Neural cell (in vitro differentiated cells): ENCODE measurements at regions not wholly inside any gene's neighbourhood (a gene's known extent, or its start where the extent isn't known, plus 50 kb on each side); places are given as distances from the start of the nearest gene placed in this dataset.

ENCODE experiments used
- H2AFZ ChIP-seq: fragments of 200-600, 300-800 bp; sonication (generic), shearing (Covaris generic); 2 replicates; pipeline ENCODE4 v1.6.0; 2014; ENCODE audit warnings: low read depth, mild to moderate bottlenecking, antibody characterized with exemption, low read length, moderate library complexity
- H3F3A ChIP-seq: fragments of 200-600 bp; shearing (Covaris generic); 2 replicates; pipeline ENCODE4 v1.6.1; 2016; ENCODE audit warnings: mild to moderate bottlenecking, moderate library complexity, mixed read lengths, antibody characterized with exemption, low read length; ENCODE audit not compliant: insufficient read depth, poor library complexity, severe bottlenecking
- H3K27ac ChIP-seq: fragments of 200-600, 300-800 bp; sonication (generic), shearing (Covaris generic); 2 replicates; pipeline ENCODE4 v1.5.1; 2014; ENCODE audit warnings: mild to moderate bottlenecking, low read length, moderate library complexity
- H3K27me3 ChIP-seq: fragments of 300-800, 200-600 bp; sonication (generic), shearing (Covaris generic); 2 replicates; pipeline ENCODE4 v1.6.0; 2014; ENCODE audit warnings: mild to moderate bottlenecking, low read depth, low read length, moderate library complexity; ENCODE audit not compliant: insufficient read depth
- H3K36me3 ChIP-seq: fragments of 300-800, 200-600 bp; sonication (generic), shearing (Covaris generic); 2 replicates; pipeline ENCODE4 v1.5.1; 2014; ENCODE audit warnings: mild to moderate bottlenecking, antibody characterized with exemption, low read length, moderate library complexity; ENCODE audit not compliant: insufficient read depth
- H3K4me2 ChIP-seq: fragments of 300-800, 200-600 bp; sonication (generic), shearing (Covaris generic); 2 replicates; pipeline ENCODE4 v1.6.0; 2014; ENCODE audit warnings: mild to moderate bottlenecking, low read length
- H3K4me3 ChIP-seq: fragments of 300-800, 200-600 bp; sonication (generic), shearing (Covaris generic); 2 replicates; pipeline ENCODE4 v1.5.1; 2014; ENCODE audit warnings: mild to moderate bottlenecking, low read length, moderate library complexity
- H3K79me2 ChIP-seq: fragments of 200-600 bp; shearing (Covaris generic); replicated peaks from 2 replicates; pipeline ENCODE4 v1.6.0; 2014; ENCODE audit warnings: mild to moderate bottlenecking, low read length, moderate library complexity; ENCODE audit not compliant: insufficient read depth
- H3K9ac ChIP-seq: fragments of 300-800, 200-600 bp; sonication (generic), shearing (Covaris generic); 2 replicates; pipeline ENCODE4 v1.6.1; 2016; ENCODE audit warnings: mild to moderate bottlenecking, low read length, mixed read lengths
- H3K9me2 ChIP-seq: fragments of 200-600 bp; shearing (Covaris generic); 2 replicates; pipeline ENCODE4 v1.6.1; 2016; ENCODE audit warnings: mild to moderate bottlenecking, low read length, mixed read lengths; ENCODE audit not compliant: insufficient read depth
- H3K9me3 ChIP-seq: fragments of 200-600, 300-800 bp; sonication (generic), shearing (Covaris generic); 2 replicates; pipeline ENCODE4 v1.6.1; 2016; ENCODE audit warnings: mild to moderate bottlenecking, mixed run types, low read length, moderate library complexity, mixed read lengths
- H4K20me1 ChIP-seq: fragments of 200-600 bp; shearing (Covaris generic); 2 replicates; pipeline ENCODE4 v1.6.1; 2016; ENCODE audit warnings: mild to moderate bottlenecking, mixed run types; ENCODE audit not compliant: insufficient read depth
- EP300 ChIP-seq: fragments of 450-650 bp; conservative IDR thresholded peaks from 2 replicates; pipeline ENCODE4 v1.6.1; 2014; ENCODE audit warnings: antibody characterized with exemption, mild to moderate bottlenecking, moderate library complexity; ENCODE audit not compliant: poor library complexity, severe bottlenecking
- EZH2 ChIP-seq: fragments of 200-600, 300-800 bp; shearing (Covaris generic), sonication (generic); IDR thresholded peaks from 2 replicates; pipeline ENCODE4 v1.6.1; 2014; ENCODE audit warnings: antibody characterized with exemption, low read length, borderline replicate concordance, mild to moderate bottlenecking; ENCODE audit not compliant: insufficient read depth, poor library complexity, severe bottlenecking
- MXI1 ChIP-seq: fragments of 450-650 bp; conservative IDR thresholded peaks from 2 replicates; pipeline ENCODE4 v1.6.1; 2014; ENCODE audit warnings: antibody characterized with exemption, mild to moderate bottlenecking; ENCODE audit not compliant: poor library complexity, severe bottlenecking
- POLR2AphosphoS5 ChIP-seq: IDR thresholded peaks from 2 replicates; pipeline ENCODE4 v1.6.1; 2012
- RAD21 ChIP-seq: fragments of 450-650 bp; conservative IDR thresholded peaks from 2 replicates; pipeline ENCODE4 v1.6.1; 2014; ENCODE audit warnings: antibody characterized with exemption, mild to moderate bottlenecking, moderate library complexity
- REST ChIP-seq: IDR thresholded peaks from 2 replicates; pipeline ENCODE4 v1.6.1; 2012; ENCODE audit warnings: borderline replicate concordance
- SMC3 ChIP-seq: fragments of 450-650 bp; conservative IDR thresholded peaks from 2 replicates; pipeline ENCODE4 v1.6.1; 2014; ENCODE audit warnings: antibody characterized with exemption, mild to moderate bottlenecking, moderate library complexity; ENCODE audit not compliant: poor library complexity
- TAF1 ChIP-seq: IDR thresholded peaks from 2 replicates; pipeline ENCODE4 v1.6.1; 2012; ENCODE audit warnings: low read depth
- TF ChIP-seq, protein P1 (sequence below): fragments of 450-650 bp; IDR thresholded peaks from 2 replicates; pipeline ENCODE4 v1.5.1; 2014; ENCODE audit warnings: antibody characterized with exemption, mild to moderate bottlenecking, moderate library complexity; ENCODE audit not compliant: poor library complexity, severe bottlenecking

GRCh38 chr18:1306641-1307040 lies 402.0 kb downstream of the ADCYAP1 start:
- no peaks in the 10 kb centered on the region for H3K36me3 ChIP-seq
- H3K4me3 ChIP-seq, result no peak overlapping the region
- no peak overlapping the region for H3K4me2 ChIP-seq
- no peak overlapping the region for H3K27ac ChIP-seq
- no peak overlapping the region for H3K9ac ChIP-seq
- no peaks in the 10 kb centered on the region for H3K9me3 ChIP-seq
- no peaks in the 10 kb centered on the region for H3K27me3 ChIP-seq
- H4K20me1 ChIP-seq, result no peaks in the 10 kb centered on the region
- TF ChIP-seq RAD21 (no peak), REST (no peak), SMC3 (no peak), POLR2AphosphoS5 (no peak), TAF1 (no peak)
- H2AFZ ChIP-seq, result no peak overlapping the region
- H3F3A ChIP-seq, result no peaks in the 10 kb centered on the region
- no peaks in the 10 kb centered on the region for H3K79me2 ChIP-seq
- no peaks in the 10 kb centered on the region for H3K9me2 ChIP-seq

DNA sequence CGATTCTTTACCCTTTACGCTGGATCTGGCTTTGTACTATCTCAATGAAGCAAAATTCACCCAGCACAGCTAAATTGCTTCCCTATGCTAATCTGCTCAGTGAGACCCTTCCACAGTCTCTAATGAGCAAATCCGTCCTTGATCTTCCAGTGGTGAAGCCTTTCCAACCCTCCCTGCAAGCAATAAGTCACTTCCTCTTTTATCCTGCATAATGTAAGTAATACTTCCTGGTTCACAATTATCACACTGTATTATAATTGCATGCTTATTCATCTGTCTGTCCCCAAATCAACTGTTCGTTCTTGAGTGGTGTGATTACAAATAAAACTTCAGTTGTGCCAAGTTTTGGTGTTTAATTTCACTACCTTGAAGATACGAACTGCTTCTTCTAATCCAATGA lies 404.0 kb downstream of the ADCYAP1 start:
- Histone ChIP-seq H3K36me3 (no peaks in the 10 kb centered on the region), H2AFZ (no peak overlapping the region), H3K27me3 (no peaks in the 10 kb centered on the region), H4K20me1 (no peaks in the 10 kb centered on the region), H3K27ac (no peak overlapping the region), H3K4me2 (no peak overlapping the region), H3K79me2 (no peaks in the 10 kb centered on the region), H3K9me2 (no peaks in the 10 kb centered on the region), H3K9me3 (no peaks in the 10 kb centered on the region), H3K4me3 (no peak overlapping the region), H3K9ac (no peak overlapping the region), H3F3A (no peaks in the 10 kb centered on the region)
- no peak for TF ChIP-seq EP300
- TF ChIP-seq EZH2, result no peak
- TF ChIP-seq RAD21, result no peak
- TF ChIP-seq, protein P1, sequence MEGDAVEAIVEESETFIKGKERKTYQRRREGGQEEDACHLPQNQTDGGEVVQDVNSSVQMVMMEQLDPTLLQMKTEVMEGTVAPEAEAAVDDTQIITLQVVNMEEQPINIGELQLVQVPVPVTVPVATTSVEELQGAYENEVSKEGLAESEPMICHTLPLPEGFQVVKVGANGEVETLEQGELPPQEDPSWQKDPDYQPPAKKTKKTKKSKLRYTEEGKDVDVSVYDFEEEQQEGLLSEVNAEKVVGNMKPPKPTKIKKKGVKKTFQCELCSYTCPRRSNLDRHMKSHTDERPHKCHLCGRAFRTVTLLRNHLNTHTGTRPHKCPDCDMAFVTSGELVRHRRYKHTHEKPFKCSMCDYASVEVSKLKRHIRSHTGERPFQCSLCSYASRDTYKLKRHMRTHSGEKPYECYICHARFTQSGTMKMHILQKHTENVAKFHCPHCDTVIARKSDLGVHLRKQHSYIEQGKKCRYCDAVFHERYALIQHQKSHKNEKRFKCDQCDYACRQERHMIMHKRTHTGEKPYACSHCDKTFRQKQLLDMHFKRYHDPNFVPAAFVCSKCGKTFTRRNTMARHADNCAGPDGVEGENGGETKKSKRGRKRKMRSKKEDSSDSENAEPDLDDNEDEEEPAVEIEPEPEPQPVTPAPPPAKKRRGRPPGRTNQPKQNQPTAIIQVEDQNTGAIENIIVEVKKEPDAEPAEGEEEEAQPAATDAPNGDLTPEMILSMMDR, result no peak
- no peak for TF ChIP-seq TAF1
- TF ChIP-seq REST, result no peak
- TF ChIP-seq MXI1, result no peak
- TF ChIP-seq POLR2AphosphoS5, result no peak
- TF ChIP-seq SMC3, result no peak
